A673 (cell line): ENCODE measurements at regions not wholly inside any gene's neighbourhood (a gene's known extent, or its start where the extent isn't known, plus 50 kb on each side); places are given as distances from the start of the nearest gene placed in this dataset.

Experiments used
- BruUV-seq: library from RNA; stranded (reverse); fragments of 400-500 nt; replicated peaks from 2 replicates; lab custom pipeline; 2021; lab: Mats Ljungman, UMichigan
- CTCF ChIA-PET: fragments of 300-600 bp; sonication (Branson Sonifier 250); formaldehyde crosslinking; loops from one replicate; lab custom pipeline; 2022; ENCODE audit warnings: antibody characterized with exemption; lab: Charles Lee
- POLR2A ChIA-PET: fragments of 300-600 bp; sonication (Branson Sonifier 250); formaldehyde crosslinking; loops from one replicate; lab custom pipeline; 2022; ENCODE audit warnings: antibody characterized with exemption; ENCODE audit not compliant: low non-redundant PET; lab: Charles Lee
- DNase-seq: peaks from one replicate; pipeline ENCODE4 v3.0.0-alpha.2; 2015; ENCODE audit warnings: low spot score
- H3K27ac ChIP-seq: fragments of 200-600 bp; sonication (generic); 2 replicates; pipeline ENCODE4 v1.5.1; 2016; ENCODE audit warnings: mixed run types, low read depth, mild to moderate bottlenecking, mixed read lengths, antibody characterized with exemption, low read length; ENCODE audit not compliant: poor library complexity, severe bottlenecking
- H3K27me3 ChIP-seq: fragments of 200-600 bp; sonication (generic); replicated peaks from 2 replicates; pipeline ENCODE4 v1.6.1; 2017; ENCODE audit warnings: mixed run types, low read depth, mild to moderate bottlenecking, mixed read lengths, antibody characterized with exemption, low read length; ENCODE audit not compliant: insufficient read depth, poor library complexity
- H3K36me3 ChIP-seq: fragments of 200-600 bp; sonication (generic); 2 replicates; pipeline ENCODE4 v1.6.1; 2016; ENCODE audit warnings: mixed run types, mild to moderate bottlenecking, mixed read lengths, antibody characterized with exemption, low read length; ENCODE audit not compliant: insufficient read depth, poor library complexity, severe bottlenecking
- H3K4me1 ChIP-seq: fragments of 200-600 bp; sonication (generic); 2 replicates; pipeline ENCODE4 v1.6.1; 2017; ENCODE audit warnings: mixed run types, mild to moderate bottlenecking, mixed read lengths, antibody characterized with exemption, low read length; ENCODE audit not compliant: insufficient read depth, poor library complexity, severe bottlenecking
- H3K4me3 ChIP-seq: fragments of 200-600 bp; sonication (generic); 2 replicates; pipeline ENCODE4 v1.5.1; 2016; ENCODE audit warnings: low read depth, mixed run types, mild to moderate bottlenecking, mixed read lengths, low read length; ENCODE audit not compliant: poor library complexity, severe bottlenecking
- H3K9me3 ChIP-seq: fragments of 200-600 bp; sonication (generic); 2 replicates; pipeline ENCODE4 v1.6.1; 2016; ENCODE audit warnings: mixed run types, low read depth, mild to moderate bottlenecking, mixed read lengths, antibody characterized with exemption, low read length; ENCODE audit not compliant: poor library complexity, severe bottlenecking
- EZH2 ChIP-seq: fragments of 200-600 bp; sonication (generic); IDR thresholded peaks from 2 replicates; pipeline ENCODE4 v1.6.1; 2017; ENCODE audit warnings: borderline replicate concordance, low read depth, mild to moderate bottlenecking, mixed read lengths, antibody characterized with exemption, low read length; ENCODE audit not compliant: poor library complexity, severe bottlenecking
- intact Hi-C: fragments of 100-400 bp; cut with micrococcal nuclease; formaldehyde crosslinking; loops from one replicate; pipeline ENCODE4 v1.10.0; 2022; ENCODE audit not compliant: unreplicated experiment
- TF ChIP-seq, protein P1 (sequence below): fragments of 300-800, 200-600 bp; sonication (generic); conservative IDR thresholded peaks from 2 replicates; pipeline ENCODE4 v1.5.1; 2017; ENCODE audit warnings: low read depth, mild to moderate bottlenecking, antibody characterized with exemption, low read length, moderate library complexity, mixed read lengths

DNA sequence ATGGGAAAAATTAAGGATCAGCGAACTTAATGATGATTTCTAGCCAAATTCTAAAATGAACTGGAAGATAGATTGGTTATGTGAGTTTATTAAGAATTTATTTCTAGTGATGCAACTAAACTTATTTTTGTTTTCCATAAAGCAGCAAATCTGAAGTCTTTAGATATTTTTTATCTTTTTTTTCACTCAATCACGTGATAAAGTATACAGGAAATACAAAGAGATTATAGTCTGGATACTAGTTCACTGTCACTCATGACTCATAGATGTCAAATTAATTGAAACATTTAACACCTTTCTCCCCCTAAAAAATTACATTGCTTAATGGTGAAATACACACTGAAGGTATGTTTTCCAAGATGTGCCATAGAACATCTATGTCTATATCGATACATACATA, 416.9 kb downstream of the TUSC7 start:
- POLR2A ChIA-PET, result no interaction called here
- Histone ChIP-seq H3K9me3 (no peaks in the 10 kb centered on the region), H3K4me1 (no peaks in the 10 kb centered on the region), H3K36me3 (no peaks in the 10 kb centered on the region), H3K27me3 (no peaks in the 10 kb centered on the region), H3K27ac (no peak overlapping the region), H3K4me3 (no peak overlapping the region)
- no TSS peak for BruUV-seq
- TF ChIP-seq, protein P1, sequence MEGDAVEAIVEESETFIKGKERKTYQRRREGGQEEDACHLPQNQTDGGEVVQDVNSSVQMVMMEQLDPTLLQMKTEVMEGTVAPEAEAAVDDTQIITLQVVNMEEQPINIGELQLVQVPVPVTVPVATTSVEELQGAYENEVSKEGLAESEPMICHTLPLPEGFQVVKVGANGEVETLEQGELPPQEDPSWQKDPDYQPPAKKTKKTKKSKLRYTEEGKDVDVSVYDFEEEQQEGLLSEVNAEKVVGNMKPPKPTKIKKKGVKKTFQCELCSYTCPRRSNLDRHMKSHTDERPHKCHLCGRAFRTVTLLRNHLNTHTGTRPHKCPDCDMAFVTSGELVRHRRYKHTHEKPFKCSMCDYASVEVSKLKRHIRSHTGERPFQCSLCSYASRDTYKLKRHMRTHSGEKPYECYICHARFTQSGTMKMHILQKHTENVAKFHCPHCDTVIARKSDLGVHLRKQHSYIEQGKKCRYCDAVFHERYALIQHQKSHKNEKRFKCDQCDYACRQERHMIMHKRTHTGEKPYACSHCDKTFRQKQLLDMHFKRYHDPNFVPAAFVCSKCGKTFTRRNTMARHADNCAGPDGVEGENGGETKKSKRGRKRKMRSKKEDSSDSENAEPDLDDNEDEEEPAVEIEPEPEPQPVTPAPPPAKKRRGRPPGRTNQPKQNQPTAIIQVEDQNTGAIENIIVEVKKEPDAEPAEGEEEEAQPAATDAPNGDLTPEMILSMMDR, result no peak
- TF ChIP-seq EZH2, result no peak
- DNase-seq, result no peak
- CTCF ChIA-PET, result no interaction called here
- intact Hi-C loops, result no loop called here

DNA sequence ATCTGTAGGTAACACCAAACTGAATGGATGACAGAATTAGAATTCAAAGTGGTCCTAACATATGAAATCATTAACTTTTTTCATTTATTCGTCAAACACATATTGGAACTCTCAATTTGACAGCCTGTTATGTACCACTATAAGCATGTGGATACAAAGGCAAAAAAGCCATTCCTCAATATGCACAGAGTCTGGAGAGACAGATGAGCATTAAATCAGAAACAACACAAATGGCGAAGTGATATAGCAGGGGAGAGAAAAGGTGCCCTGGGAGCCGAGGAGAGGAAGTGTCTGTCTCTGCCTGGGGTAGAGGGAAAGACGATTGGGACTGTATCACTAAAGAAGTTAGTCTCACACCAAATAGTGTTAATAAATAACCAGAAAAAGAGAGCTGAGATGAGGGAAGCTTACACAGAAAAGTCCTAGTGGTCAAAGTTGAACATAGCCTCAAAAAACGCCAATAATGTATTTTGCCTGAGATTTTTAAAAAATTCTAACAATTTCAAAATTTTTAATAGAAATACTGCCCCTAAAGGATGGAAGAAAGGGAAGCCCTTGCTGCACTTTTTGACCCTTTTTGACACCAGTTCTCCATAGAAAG, 417.5 kb downstream of the TUSC7 start:
- H3K9me3 ChIP-seq, result no peaks in the 10 kb centered on the region
- TF ChIP-seq, protein P1, result no peak
- TF ChIP-seq EZH2, result no peak
- CTCF ChIA-PET, result no interaction called here
- H3K36me3 ChIP-seq, result no peaks in the 10 kb centered on the region
- no peak overlapping the region for H3K4me3 ChIP-seq
- POLR2A ChIA-PET, result no interaction called here
- no peaks in the 10 kb centered on the region for H3K4me1 ChIP-seq
- no peak for DNase-seq
- no TSS peak for BruUV-seq
- H3K27ac ChIP-seq, result no peak overlapping the region
- H3K27me3 ChIP-seq, result no peaks in the 10 kb centered on the region
- intact Hi-C loops, result no loop called here

DNA sequence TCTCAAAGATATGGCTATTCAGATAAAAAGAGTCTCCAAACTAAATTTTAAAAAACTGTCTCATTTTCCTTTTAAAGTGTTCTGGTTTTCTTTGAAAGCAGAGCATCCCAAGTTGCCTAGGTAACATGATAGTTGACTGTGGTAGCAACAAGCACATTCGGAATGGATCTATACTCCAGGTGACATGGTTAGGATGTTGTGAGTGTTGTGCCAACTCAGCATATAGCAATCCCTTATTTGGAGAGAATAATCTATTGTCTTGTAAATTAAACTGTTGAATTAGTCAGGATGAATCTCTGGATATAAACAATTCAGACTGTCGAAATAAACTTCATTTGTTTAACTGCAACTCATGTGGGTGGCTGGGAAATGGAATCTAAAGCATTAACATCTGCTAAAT, 418.6 kb downstream of the TUSC7 start:
- no peak for DNase-seq
- ChIA-PET POLR2A (no interaction called here), CTCF (no interaction called here)
- H3K4me1 ChIP-seq, result no peaks in the 10 kb centered on the region
- intact Hi-C loops, result no loop called here
- no TSS peak for BruUV-seq
- no peaks in the 10 kb centered on the region for H3K36me3 ChIP-seq
- no peak overlapping the region for H3K27ac ChIP-seq
- no peak overlapping the region for H3K4me3 ChIP-seq
- H3K27me3 ChIP-seq, result no peaks in the 10 kb centered on the region
- TF ChIP-seq, protein P1, result no peak
- TF ChIP-seq EZH2, result no peak
- H3K9me3 ChIP-seq, result no peaks in the 10 kb centered on the region
